Adrenal gland (tissue), 5 donors: ENCODE measurements at regions not wholly inside any gene's neighbourhood (a gene's known extent, or its start where the extent isn't known, plus 50 kb on each side); places are given as distances from the start of the nearest gene placed in this dataset.

Experiments
- POLR2A ChIP-seq, 2 donors: fragments of 450-650 bp; IDR thresholded peaks; one replicate each; pipeline ENCODE4 v1.6.1; 2017; ENCODE audit warnings: antibody characterized with exemption in 2 of 2, mild to moderate bottlenecking in 2 of 2, moderate library complexity in 1 of 2
- TF ChIP-seq, protein P1 (sequence below), 6 experiments: fragments of 450-650 bp in 4 of 6; fragments of 200-600 bp in 2 of 6; sonication (generic) in 1 of 6; IDR thresholded peaks; 1 replicate in 5 of 6; 2 replicates in 1 of 6; pipeline versions ENCODE4 v1.5.1 to v1.8.0; 2016 to 2021; ENCODE audit warnings: antibody characterized with exemption in 6 of 6, mild to moderate bottlenecking in 2 of 6, moderate library complexity in 1 of 6
- donor health status: DM: no; HTN: no; CAD: no.

GRCh38 chr7:94252124-94252523 lies 142.6 kb upstream of the COL1A2 start:
- TF ChIP-seq POLR2A (IDR thresholded peaks at IDR 0.05) = no peak
- TF ChIP-seq, protein P1, sequence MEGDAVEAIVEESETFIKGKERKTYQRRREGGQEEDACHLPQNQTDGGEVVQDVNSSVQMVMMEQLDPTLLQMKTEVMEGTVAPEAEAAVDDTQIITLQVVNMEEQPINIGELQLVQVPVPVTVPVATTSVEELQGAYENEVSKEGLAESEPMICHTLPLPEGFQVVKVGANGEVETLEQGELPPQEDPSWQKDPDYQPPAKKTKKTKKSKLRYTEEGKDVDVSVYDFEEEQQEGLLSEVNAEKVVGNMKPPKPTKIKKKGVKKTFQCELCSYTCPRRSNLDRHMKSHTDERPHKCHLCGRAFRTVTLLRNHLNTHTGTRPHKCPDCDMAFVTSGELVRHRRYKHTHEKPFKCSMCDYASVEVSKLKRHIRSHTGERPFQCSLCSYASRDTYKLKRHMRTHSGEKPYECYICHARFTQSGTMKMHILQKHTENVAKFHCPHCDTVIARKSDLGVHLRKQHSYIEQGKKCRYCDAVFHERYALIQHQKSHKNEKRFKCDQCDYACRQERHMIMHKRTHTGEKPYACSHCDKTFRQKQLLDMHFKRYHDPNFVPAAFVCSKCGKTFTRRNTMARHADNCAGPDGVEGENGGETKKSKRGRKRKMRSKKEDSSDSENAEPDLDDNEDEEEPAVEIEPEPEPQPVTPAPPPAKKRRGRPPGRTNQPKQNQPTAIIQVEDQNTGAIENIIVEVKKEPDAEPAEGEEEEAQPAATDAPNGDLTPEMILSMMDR (IDR thresholded peaks at IDR 0.05) = no peak
